ENCODE measurements at regions not wholly inside any gene's neighbourhood (a gene's known extent, or its start where the extent isn't known, plus 50 kb on each side); places are given as distances from the start of the nearest gene placed in this dataset.

DNA sequence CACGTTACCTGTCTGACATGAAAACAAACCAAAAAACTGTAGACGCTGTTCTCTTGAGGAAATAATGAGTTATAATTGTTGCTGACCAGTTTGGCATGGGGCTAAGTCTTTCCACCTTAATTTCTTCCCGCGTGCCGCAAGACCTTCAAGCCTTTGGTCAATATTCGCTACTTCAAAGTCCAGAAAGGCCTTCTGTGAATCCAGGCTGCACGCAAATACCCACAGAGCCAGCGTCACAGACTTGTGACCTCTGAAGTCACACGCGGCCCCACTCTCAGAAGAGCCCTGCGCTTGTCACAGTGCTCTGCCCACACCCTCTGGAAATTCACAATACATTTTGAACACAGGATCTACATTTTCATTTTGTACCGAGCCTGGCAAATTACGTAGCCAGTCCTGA is 275.2 kb downstream of the SHQ1 start:
- DNase-seq (no peak), ATAC-seq (ENCODE audit: low read depth) (no peak)
- CTCF ChIA-PET: no interaction called here
- Mint-ChIP-seq H3K9me3 (no peaks in the 10 kb centered on the region), H3K4me3 (no peak overlapping the region), H3K27me3 (peaks cover 26% of the 10 kb centered on the region), H3K36me3 (ENCODE audit: low read depth) (no peaks in the 10 kb centered on the region), H3K27ac (no peak overlapping the region), H3K4me1 (no peaks in the 10 kb centered on the region)
- POLR2A ChIA-PET: no interaction called here
- intact Hi-C loops (cut with micrococcal nuclease): no loop called here
- TF ChIP-seq, protein P1, sequence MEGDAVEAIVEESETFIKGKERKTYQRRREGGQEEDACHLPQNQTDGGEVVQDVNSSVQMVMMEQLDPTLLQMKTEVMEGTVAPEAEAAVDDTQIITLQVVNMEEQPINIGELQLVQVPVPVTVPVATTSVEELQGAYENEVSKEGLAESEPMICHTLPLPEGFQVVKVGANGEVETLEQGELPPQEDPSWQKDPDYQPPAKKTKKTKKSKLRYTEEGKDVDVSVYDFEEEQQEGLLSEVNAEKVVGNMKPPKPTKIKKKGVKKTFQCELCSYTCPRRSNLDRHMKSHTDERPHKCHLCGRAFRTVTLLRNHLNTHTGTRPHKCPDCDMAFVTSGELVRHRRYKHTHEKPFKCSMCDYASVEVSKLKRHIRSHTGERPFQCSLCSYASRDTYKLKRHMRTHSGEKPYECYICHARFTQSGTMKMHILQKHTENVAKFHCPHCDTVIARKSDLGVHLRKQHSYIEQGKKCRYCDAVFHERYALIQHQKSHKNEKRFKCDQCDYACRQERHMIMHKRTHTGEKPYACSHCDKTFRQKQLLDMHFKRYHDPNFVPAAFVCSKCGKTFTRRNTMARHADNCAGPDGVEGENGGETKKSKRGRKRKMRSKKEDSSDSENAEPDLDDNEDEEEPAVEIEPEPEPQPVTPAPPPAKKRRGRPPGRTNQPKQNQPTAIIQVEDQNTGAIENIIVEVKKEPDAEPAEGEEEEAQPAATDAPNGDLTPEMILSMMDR (IDR thresholded peaks at IDR 0.05): no peak

DNA sequence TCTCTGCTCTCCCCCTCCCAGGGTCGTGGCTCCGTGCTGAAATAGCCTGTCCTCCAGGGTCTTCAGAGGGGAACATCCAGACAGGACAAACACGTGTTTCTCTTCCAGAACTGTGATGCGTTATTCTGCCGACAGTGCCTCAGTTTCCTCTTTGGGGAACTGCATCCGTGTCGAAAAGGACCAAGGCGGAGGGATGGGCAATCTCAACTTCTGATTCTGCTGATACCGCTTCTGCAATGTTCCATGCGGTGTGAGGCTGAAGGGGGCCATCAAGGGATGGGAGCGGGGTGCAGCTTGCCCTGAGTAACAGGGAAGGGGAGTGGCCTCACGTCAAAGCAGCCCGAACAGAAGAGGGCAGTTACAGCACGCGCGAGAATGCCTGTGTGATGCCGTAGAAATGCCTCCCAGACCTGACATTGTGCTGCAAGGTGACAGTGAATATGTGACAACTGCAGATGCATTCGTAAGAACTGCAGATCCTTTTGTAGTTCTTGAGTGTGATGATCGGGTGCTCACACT is 275.7 kb downstream of the SHQ1 start:
- TF ChIP-seq, protein P1 (IDR thresholded peaks at IDR 0.05): no peak
- ATAC-seq (ENCODE audit: low read depth) (no peak), DNase-seq (no peak)
- peaks cover 21% of the 10 kb centered on the region for H3K27me3 Mint-ChIP-seq
- H3K4me1 Mint-ChIP-seq: no peaks in the 10 kb centered on the region
- no peak overlapping the region for H3K4me3 Mint-ChIP-seq
- H3K36me3 Mint-ChIP-seq (ENCODE audit: low read depth): no peaks in the 10 kb centered on the region
- CTCF ChIA-PET: no interaction called here
- POLR2A ChIA-PET: no interaction called here
- intact Hi-C loops (cut with micrococcal nuclease): no loop called here
- no peaks in the 10 kb centered on the region for H3K9me3 Mint-ChIP-seq
- H3K27ac Mint-ChIP-seq: no peak overlapping the region

DNA sequence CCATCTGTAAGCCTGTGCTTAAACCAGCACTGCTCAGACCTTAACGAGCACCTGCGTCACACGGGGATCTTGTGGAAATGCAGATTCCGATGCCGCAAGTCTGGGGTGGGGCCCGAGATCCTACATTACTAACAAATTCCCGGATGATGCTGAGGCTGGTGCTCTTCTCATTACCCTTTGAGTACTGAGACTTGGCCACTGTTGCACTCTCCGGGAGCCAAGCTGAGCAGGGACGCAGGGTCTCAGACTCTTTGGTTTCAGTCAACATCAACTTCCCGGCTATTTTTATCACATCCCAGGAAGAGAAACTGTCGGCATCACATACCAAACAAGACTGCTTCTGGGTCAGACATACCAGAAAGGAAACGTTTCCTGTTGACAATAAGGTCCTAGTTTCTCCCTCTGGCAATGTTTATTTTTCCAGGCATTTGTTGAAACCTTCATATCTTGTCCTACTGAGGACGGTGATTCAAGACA is 276.6 kb downstream of the SHQ1 start:
- Mint-ChIP-seq H3K9me3 (no peaks in the 10 kb centered on the region), H3K4me1 (no peaks in the 10 kb centered on the region), H3K36me3 (ENCODE audit: low read depth) (no peaks in the 10 kb centered on the region), H3K4me3 (no peak overlapping the region), H3K27ac (no peak overlapping the region), H3K27me3 (peaks cover 18% of the 10 kb centered on the region)
- POLR2A ChIA-PET: interaction anchor here (0.6 to 0.7 kb wide), 2 partner anchors 8 to 47 kb away, joined by 4 to 6 read pairs; no protein-coding TSS in a partner anchor
- DNase-seq (no peak), ATAC-seq (ENCODE audit: low read depth) (no peak)
- intact Hi-C loops (cut with micrococcal nuclease): no loop called here
- CTCF ChIA-PET: no interaction called here
- TF ChIP-seq, protein P1 (IDR thresholded peaks at IDR 0.05): no peak

- intact Hi-C loops (cut with micrococcal nuclease): no loop called here
- TF ChIP-seq, protein P1 (IDR thresholded peaks at IDR 0.05): no peak
- CTCF ChIA-PET: no interaction called here
- Mint-ChIP-seq H3K27me3 (peaks cover 18% of the 10 kb centered on the region), H3K36me3 (ENCODE audit: low read depth) (no peaks in the 10 kb centered on the region), H3K4me1 (no peaks in the 10 kb centered on the region), H3K4me3 (no peak overlapping the region), H3K9me3 (no peaks in the 10 kb centered on the region), H3K27ac (no peak overlapping the region)
- POLR2A ChIA-PET: interaction anchor here (0.6 to 0.7 kb wide), 2 partner anchors 8 to 46 kb away, joined by 4 to 6 read pairs; no protein-coding TSS in a partner anchor
- ATAC-seq (ENCODE audit: low read depth) (no peak), DNase-seq (no peak)
Measured at GRCh38 chr3:72571052-72571451, 277.2 kb downstream of the SHQ1 start.

GRCh38 chr3:72569754-72570440 is 278.3 kb downstream of the SHQ1 start:
- Mint-ChIP-seq H3K27ac (no peak overlapping the region), H3K36me3 (ENCODE audit: low read depth) (no peaks in the 10 kb centered on the region), H3K27me3 (peaks cover 18% of the 10 kb centered on the region), H3K4me3 (no peak overlapping the region), H3K9me3 (no peaks in the 10 kb centered on the region), H3K4me1 (no peaks in the 10 kb centered on the region)
- intact Hi-C loops (cut with micrococcal nuclease): no loop called here
- CTCF ChIA-PET: no interaction called here
- ATAC-seq (ENCODE audit: low read depth) (no peak), DNase-seq (no peak)
- TF ChIP-seq, protein P1 (IDR thresholded peaks at IDR 0.05): no peak
- POLR2A ChIA-PET: no interaction called here
